HepG2 (cell line): ENCODE measurements at regions not wholly inside any gene's neighbourhood (a gene's known extent, or its start where the extent isn't known, plus 50 kb on each side); places are given as distances from the start of the nearest gene placed in this dataset.

Experiments
- ATAC-seq: fragments of 200-7000 bp; cut with Tn5 transposase; 3 replicates; pipeline ENCODE4 v1.9.1; 2020; ENCODE audit warnings: mild to moderate bottlenecking, moderate library complexity
- BruUV-seq: library from RNA; stranded (reverse); fragments of 400-500 nt; replicated peaks from 2 replicates; lab custom pipeline; 2021; lab: Mats Ljungman, UMichigan
- CTCF ChIA-PET: fragments of 300-600 bp; formaldehyde crosslinking; extraction: SDS; loops from one replicate; lab custom pipeline; 2021; ENCODE audit warnings: low total read pairs, inconsistent platforms, low intra/inter-chr PET ratio; lab: Yijun Ruan, JAX
- POLR2A ChIA-PET: fragments of 350-600 bp; sonication (Branson Sonifier 250); formaldehyde crosslinking; loops from one replicate; lab custom pipeline; 2020; ENCODE audit warnings: antibody characterized with exemption, inconsistent platforms; lab: Yijun Ruan, JAX
- DNase-seq: peaks from one replicate; pipeline ENCODE4 v3.0.0-alpha.2; 2015; ENCODE audit warnings: low spot score
- FAIRE-seq: peaks from 3 replicates; lab custom pipeline; 2011; peaks lifted over from hg19 to GRCh38; lab: Jason Lieb, UNC
- H2AFZ ChIP-seq: one replicate; pipeline ENCODE4 v1.6.1; 2011; ENCODE audit warnings: low read length, inconsistent platforms
- H3K27ac ChIP-seq: fragments of 300-600 bp; 3 replicates; pipeline ENCODE4 v1.8.0; 2011; ENCODE audit warnings: mixed run types, mild to moderate bottlenecking, mixed read lengths, low read length, inconsistent platforms; ENCODE audit not compliant: insufficient read depth; ENCODE audit errors: extremely low read length
- H3K27me3 ChIP-seq, 2 experiments: fragments of 200-600 bp in 1 of 2; 2 replicates in 1 of 2; 3 replicates in 1 of 2; pipeline versions ENCODE4 v1.6.0 to v1.8.0; 2011; ENCODE audit warnings: low read length in 2 of 2, mild to moderate bottlenecking in 2 of 2, moderate library complexity in 2 of 2, inconsistent platforms in 1 of 2; ENCODE audit not compliant: insufficient read depth in 2 of 2, control insufficient read depth in 1 of 2
- H3K36me3 ChIP-seq, 2 experiments: fragments of 200-600 bp in 1 of 2; replicated peaks in 1 of 2; 2 replicates in 1 of 2; 3 replicates in 1 of 2; pipeline versions ENCODE4 v1.5.1 to v1.8.0; 2011; ENCODE audit warnings: low read length in 2 of 2, inconsistent platforms in 1 of 2; ENCODE audit not compliant: insufficient read depth in 2 of 2, control insufficient read depth in 1 of 2
- H3K4me1 ChIP-seq: 2 replicates; pipeline ENCODE4 v1.5.1; 2012; ENCODE audit warnings: low read length, inconsistent platforms; ENCODE audit not compliant: insufficient read depth
- H3K4me2 ChIP-seq: 2 replicates; pipeline ENCODE4 v1.6.0; 2011; ENCODE audit warnings: low read depth, low read length, inconsistent platforms
- H3K4me3 ChIP-seq, 3 experiments: fragments of 200-600 bp in 1 of 3; sonication (generic), shearing (Covaris generic) in 1 of 3; replicated peaks in 1 of 3; 2 replicates each; pipeline ENCODE4 v1.5.1; 2011 to 2016; ENCODE audit warnings: low read length in 3 of 3, inconsistent platforms in 2 of 3, low read depth in 2 of 3, mild to moderate bottlenecking in 2 of 3, control low read depth in 1 of 3, mixed read lengths in 1 of 3; ENCODE audit not compliant: insufficient read depth in 1 of 3
- H3K79me2 ChIP-seq: one replicate; pipeline ENCODE4 v1.6.1; 2011; ENCODE audit warnings: low read length, inconsistent platforms; ENCODE audit not compliant: insufficient read depth
- H3K9ac ChIP-seq: 2 replicates; pipeline ENCODE4 v1.6.0; 2011; ENCODE audit warnings: mild to moderate bottlenecking, low read depth, low read length, inconsistent platforms; ENCODE audit not compliant: insufficient read depth
- H3K9me3 ChIP-seq: 2 replicates; pipeline ENCODE4 v1.5.1; 2012; ENCODE audit warnings: mild to moderate bottlenecking, low read length
- H4K20me1 ChIP-seq: 2 replicates; pipeline ENCODE4 v1.6.0; 2011; ENCODE audit warnings: inconsistent platforms, mild to moderate bottlenecking, low read length, moderate library complexity; ENCODE audit not compliant: insufficient read depth
- GFI1 ChIP-seq: sonication (generic); formaldehyde crosslinking; IDR thresholded peaks from 2 replicates; pipeline ENCODE4 v1.5.0; 2020; ENCODE audit warnings: missing genetic modification reagents, mild to moderate bottlenecking, borderline replicate concordance
- SOX5 ChIP-seq: IDR thresholded peaks from 2 replicates; pipeline ENCODE4 v1.6.1; 2016; ENCODE audit warnings: borderline replicate concordance
- ZFP37 ChIP-seq: sonication (generic); formaldehyde crosslinking; IDR thresholded peaks from 2 replicates; pipeline ENCODE4 v1.4.0; 2020; ENCODE audit warnings: missing genetic modification reagents, borderline replicate concordance
- ZZZ3 ChIP-seq: sonication (generic); formaldehyde crosslinking; IDR thresholded peaks from 2 replicates; pipeline ENCODE4 v1.4.0; 2020; ENCODE audit warnings: missing genetic modification reagents, mild to moderate bottlenecking, borderline replicate concordance
- WGBS: methylation state at CpG from one replicate; pipeline ENCODE4 v1.1.6; 2017; ENCODE audit warnings: low lambda C conversion rate; 5-methylcytosine and 5-hydroxymethylcytosine counted together
- in situ Hi-C: cut with HindIII; loops from 2 replicates; pipeline ENCODE4 v1.10.0; 2017; ENCODE audit warnings: low pct_unique_long_range_greater_than_20kb; ENCODE audit not compliant: extremely low pct_ligation_motif_present
- intact Hi-C: fragments of 100-400 bp; cut with micrococcal nuclease; formaldehyde crosslinking; loops from one replicate; pipeline ENCODE4 v1.10.0; 2022; ENCODE audit not compliant: unreplicated experiment
- TF ChIP-seq, protein P1 (sequence below): fragments of 450-650 bp; IDR thresholded peaks from 2 replicates; pipeline ENCODE4 v1.6.1; 2016

DNA sequence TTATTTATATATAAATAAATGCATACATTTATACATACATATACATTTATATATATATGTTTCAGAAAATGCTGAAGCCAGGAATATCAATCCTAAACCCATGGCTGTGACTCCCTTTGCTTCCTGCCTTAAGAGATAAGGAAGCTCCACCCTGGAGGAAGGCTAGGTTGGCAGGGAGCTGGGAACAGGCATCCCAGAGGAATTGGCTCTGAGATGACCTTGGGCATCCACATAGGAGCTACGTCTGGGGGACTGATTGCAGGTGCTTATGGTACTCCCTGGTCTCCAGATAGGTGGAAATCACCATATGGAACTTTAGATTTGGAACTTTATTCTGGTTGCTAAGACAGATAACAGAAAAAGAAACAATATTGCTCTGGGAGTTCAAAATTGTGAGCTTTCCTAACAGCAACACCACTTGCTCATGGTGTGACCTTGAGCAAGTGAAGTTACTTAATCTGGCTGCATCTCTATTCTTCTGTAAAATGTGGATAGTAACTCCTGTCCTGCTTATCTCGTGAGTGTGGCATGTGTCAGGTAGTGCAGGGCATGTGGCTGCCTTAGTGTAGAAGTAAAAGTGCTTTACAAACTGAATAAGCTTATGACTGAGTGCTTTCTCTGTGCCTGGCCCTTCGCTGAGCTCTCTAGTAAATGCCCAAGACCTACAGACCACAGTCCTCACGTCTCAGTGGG, 341.0 kb downstream of the MEIS1 start:
- FAIRE-seq (no peak), ATAC-seq (no peak)

DNA sequence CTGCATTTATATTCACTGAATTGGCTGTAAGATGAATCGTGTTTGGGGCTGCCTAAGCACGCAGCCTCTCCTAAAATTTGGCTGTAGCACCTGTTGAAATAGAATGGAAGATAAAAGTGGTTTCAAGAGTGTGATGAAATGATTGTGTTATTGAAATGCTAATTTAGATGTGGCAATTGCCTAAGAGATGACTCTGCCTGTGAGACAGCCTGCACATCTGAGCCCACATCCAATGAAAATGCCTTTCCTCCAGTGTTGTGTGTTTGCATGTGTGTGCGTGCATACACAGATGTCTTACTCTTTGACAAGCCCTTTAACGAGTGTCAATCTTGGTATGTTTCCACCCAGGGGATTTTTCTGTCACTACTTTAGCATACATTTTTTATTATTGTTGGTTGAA, 346.9 kb downstream of the MEIS1 start:
- intact Hi-C loops = no loop called here
- H3K36me3 ChIP-seq = no peaks in the 10 kb centered on the region
- DNase-seq = no peak
- H4K20me1 ChIP-seq = no peaks in the 10 kb centered on the region
- FAIRE-seq = no peak
- TF ChIP-seq GFI1 (CRISPR knock-in tag) (no peak), ZZZ3 (CRISPR knock-in tag) (no peak), SOX5 (CRISPR knock-in tag) (no peak)
- H3K27me3 ChIP-seq = no peaks in the 10 kb centered on the region
- no peaks in the 10 kb centered on the region for H3K4me1 ChIP-seq
- no peaks in the 10 kb centered on the region for H3K79me2 ChIP-seq
- H2AFZ ChIP-seq = no peak overlapping the region
- ChIA-PET POLR2A (no interaction called here), CTCF (no interaction called here)
- ATAC-seq = no peak
- H3K9ac ChIP-seq = no peak overlapping the region
- BruUV-seq = no TSS peak
- no peak overlapping the region for H3K4me2 ChIP-seq
- H3K27ac ChIP-seq = no peak overlapping the region
- in situ Hi-C loops = no loop called here
- H3K9me3 ChIP-seq = no peaks in the 10 kb centered on the region
- no peak overlapping the region for H3K4me3 ChIP-seq
- 2% methylated on average over 4 of the region's 4 CpGs for WGBS

More for the DNA sequence above, 341.0 kb downstream of the MEIS1 start:
- intact Hi-C loops = no loop called here
- no peak overlapping the region for H3K27ac ChIP-seq
- 0% methylated on average over 4 of the region's 4 CpGs for WGBS
- no peak overlapping the region for H3K9ac ChIP-seq
- POLR2A ChIA-PET = no interaction called here
- H3K4me1 ChIP-seq = no peaks in the 10 kb centered on the region
- no peaks in the 10 kb centered on the region for H3K27me3 ChIP-seq
- H3K36me3 ChIP-seq = no peaks in the 10 kb centered on the region
- no peaks in the 10 kb centered on the region for H4K20me1 ChIP-seq
- H3K4me3 ChIP-seq = no peak overlapping the region
- no peaks in the 10 kb centered on the region for H3K79me2 ChIP-seq
- H3K9me3 ChIP-seq = no peaks in the 10 kb centered on the region
- CTCF ChIA-PET = no interaction called here
- no peak for DNase-seq
- TF ChIP-seq ZFP37 (CRISPR knock-in tag) = no peak
- TF ChIP-seq, protein P1, sequence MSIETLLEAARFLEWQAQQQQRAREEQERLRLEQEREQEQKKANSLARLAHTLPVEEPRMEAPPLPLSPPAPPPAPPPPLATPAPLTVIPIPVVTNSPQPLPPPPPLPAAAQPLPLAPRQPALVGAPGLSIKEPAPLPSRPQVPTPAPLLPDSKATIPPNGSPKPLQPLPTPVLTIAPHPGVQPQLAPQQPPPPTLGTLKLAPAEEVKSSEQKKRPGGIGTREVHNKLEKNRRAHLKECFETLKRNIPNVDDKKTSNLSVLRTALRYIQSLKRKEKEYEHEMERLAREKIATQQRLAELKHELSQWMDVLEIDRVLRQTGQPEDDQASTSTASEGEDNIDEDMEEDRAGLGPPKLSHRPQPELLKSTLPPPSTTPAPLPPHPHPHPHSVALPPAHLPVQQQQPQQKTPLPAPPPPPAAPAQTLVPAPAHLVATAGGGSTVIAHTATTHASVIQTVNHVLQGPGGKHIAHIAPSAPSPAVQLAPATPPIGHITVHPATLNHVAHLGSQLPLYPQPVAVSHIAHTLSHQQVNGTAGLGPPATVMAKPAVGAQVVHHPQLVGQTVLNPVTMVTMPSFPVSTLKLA = peak; percentile 72
- TF ChIP-seq, all 625 proteins: peak for 1
- no TSS peak for BruUV-seq
- H3K4me2 ChIP-seq = no peak overlapping the region
- in situ Hi-C loops = no loop called here
- H2AFZ ChIP-seq = no peak overlapping the region
